ENCODE measurements at regions not wholly inside any gene's neighbourhood (a gene's known extent, or its start where the extent isn't known, plus 50 kb on each side); places are given as distances from the start of the nearest gene placed in this dataset.
A peak's percentile ranks its signal among the peaks of the same experiment; 100 is the strongest.

DNA sequence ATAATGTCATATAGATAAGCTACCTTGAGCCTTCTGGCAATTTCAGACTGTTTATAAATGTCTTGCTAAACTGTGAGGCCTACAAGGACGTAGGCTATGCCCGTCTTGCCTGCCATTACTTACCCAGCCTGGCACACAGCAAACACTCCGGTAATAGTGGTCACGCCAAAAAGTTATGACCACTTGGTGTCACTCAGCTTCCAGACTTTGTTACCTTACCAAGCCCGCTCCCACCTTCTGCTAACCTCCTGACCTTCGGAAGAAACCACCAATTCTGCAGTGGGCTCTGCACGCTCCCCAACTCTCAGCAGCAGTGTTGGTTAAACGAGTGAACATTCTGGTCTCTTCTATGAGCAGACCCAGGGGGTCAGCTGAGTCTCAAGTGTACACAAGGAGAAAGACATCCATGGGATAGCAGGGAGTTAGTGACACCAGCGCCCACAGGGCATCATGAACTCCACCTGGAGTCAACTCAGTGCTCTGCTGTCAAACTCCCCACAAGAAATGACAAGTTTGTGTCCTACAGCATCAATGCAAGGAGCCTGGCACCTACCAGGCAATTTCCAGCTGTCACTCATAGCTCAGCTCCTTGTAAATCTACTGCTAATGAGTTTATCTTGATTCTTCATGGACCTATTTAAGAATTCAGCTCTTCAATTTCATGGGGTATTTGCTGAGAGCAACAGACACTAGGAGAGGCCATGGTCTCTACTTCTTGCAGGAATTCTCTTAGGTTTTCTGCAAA lies 119.9 kb downstream of the TTLL2 start:
- DNase-seq: no peak

DNA sequence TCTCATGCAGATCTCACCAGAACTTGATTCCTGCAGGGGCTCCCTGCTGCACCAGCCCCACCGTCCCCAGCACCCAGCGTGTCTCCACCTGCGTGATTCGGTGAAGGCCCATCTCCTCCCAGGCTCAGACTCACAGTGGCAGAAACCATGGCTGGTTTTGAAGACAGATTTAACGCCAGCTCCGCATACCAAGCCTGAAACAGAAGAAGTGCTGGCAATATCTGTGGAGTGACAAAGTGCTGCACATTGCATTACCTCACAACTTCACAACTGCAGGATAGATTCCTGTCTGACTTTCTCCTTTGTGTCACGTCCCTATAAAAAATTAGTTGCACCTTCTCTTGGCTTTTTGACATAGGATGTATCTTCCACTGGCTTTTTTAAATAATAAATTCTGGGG lies 120.7 kb downstream of the TTLL2 start:
- DNase-seq: no peak

DNA sequence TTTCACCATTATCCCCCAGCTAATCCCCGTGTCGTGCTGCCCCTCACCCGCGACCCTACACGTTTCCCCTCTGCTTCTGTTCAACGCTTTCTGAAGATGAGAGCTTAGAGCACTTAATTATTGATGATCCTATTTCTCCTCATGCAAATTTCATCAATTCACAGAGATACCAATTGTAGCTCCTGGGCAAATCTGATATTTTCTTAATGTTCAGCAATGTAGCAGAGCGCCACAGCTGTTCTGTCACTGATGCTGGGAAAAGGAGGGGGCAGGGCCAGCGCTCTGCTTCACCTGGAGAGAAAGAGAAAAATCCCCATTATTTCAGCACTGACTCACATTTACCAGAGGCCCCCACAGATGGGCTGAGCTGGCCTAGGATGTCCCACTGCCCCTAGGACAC lies 121.2 kb downstream of the TTLL2 start:
- DNase-seq: no peak

DNA sequence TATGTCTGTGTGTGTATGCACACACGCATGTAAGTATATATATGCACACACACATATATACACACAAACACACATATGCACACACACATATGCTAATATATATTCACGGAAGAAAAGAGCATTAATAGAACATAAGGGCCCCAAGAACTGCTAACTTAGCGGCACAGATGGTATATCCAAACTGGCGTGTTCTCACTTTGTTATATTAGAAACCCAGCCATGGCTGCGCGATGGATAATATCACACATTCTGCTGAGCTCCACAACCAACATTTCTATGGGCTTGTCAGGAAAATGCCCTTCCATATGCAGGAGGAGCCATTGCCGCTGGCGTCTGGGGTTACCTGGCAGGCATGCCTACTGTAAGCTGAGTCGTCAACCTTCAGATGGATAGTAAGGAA lies 122.1 kb downstream of the TTLL2 start:
- no peak for DNase-seq

DNA sequence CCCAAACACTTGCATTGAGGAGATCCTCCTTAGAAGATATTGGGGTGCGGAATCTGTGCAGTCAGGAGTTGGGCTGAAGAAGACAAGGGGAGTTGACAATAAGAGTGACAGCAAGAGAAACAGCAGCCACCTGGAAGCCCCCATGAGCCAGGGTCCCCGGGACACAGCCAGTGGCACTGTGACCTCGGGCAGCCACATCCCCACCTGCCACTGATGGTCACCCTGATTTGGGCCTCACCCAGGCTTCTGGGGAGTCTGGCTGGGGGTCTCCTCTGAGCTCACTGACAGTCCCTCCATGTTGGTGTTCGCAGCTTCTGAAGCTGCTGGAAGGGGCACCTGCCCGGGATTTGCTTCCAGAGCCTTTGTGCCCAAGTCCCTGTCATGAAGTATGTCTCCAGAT lies 123.5 kb downstream of the TTLL2 start:
- DNase-seq: no peak

DNA sequence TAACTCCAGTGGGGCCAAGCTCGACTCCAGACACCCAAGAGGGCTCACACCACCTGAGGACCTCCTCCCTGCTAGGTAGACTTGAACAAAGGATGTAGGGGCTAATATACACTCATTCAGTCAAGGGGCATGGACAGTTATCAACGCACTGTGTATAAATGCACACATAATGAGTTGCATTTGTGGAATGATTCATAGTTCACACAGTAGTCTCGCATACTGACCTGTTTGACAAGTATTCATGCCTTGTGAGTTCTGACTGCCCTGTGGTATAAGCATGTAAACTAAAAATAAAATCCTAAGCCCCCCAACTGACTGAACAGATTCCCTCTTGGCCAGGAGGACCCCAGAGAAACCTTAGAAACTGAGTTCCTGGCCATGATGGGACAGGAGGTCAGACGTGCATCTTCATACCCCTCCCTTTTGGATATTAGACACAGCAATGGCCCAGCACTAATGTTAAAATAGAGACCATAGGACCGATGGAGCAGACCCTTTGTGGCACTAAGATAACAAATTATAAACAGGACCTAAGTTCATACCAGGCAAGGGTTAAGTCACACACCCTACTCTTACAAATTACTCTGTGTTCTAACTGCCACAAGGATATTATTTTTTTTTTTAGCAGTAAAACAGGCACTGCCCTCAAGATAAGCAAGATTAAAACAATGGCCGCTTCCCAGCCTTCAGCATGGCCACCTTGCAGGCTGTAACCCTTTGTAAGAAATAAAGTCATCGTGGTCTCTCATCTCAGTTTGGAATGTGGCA lies 124.4 kb downstream of the TTLL2 start:
- DNase-seq: no peak

DNA sequence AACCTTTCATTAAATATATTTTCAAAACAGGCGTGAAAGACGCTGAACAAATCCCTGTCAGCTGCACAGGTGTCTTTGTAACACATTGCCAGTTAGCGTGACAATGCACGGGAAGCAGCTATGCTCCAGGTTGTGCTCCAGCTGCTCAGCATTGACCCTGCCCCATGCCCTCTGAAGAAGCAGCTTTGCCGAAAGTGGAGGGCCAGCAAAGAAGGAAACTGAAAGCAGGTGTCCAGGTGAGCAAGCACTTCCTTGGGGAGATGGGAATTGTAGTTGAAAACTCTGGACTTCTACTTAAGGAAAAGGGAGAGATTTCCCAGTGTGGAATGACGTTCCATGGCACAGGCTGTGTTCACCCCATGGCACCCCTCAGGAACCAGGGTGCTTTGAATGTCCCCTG lies 125.7 kb downstream of the TTLL2 start:
- peak; percentile 34 for DNase-seq

DNA sequence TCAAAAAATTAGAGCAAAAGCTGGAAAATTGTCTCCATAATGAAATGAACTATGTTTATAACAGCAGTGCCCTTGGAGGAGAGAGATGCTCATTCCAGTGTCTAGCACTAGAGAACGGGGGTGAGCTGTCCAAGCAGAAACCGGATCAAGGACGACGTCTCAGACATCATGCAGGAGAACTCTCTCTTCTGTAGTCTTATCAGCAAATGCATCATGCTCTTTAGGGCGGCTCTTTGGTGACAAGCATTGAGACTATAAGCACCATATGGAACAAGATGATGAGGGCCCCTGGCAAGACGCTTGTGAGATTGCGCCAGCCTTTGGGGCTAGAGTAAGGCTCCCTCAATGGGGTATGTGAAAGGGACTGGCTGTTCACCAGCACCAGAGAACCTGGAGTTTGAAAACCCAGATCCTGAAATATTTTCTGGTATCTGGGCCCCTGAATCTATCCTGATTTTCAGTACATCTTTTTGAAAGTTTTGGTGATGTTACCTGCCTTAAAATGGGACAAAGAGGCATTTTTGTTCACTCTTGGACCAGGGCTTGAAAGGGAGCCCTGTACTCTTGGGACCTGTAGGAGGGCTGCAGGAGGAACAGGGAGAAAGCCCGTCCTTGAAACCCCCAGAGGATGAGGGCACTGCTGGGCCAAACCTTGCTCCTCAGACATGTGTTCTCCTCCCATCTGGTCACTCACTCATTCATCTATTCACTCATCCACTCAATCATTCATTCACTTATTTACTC lies 127.6 kb downstream of the TTLL2 start:
- DNase-seq: no peak

DNA sequence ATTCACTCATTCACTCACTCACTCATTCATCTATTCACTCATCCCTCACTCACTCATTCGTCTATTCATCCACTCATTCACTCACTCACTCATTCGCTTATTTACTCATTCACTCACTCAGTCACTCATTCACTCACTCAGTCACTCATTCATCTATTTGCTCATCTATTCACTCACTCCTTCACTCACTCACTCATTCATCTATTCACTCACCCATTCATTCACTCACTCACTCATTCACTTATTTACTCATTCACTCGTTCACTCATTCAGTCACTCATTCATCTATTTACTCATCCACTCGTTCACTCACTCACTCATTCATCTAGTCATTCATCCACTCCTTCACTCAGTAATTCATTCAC lies 128.2 kb downstream of the TTLL2 start:
- DNase-seq: no peak

DNA sequence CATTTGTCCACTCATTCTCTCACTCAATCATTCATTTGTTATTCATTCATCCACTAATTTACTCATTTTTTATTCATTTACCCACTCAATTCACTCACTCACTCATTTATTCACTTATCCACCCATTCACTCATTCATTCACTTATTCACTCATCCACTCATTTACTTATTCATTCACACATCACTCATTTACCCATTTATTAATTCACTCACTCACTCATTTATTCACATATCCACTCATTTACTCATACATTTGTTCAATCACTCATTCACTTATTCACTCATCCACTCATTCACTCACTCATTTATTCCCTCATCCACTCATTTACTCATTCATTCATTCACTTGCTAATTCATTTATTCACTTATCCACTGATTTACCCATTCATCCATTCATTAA lies 129.1 kb downstream of the TTLL2 start:
- no peak for DNase-seq

DNA sequence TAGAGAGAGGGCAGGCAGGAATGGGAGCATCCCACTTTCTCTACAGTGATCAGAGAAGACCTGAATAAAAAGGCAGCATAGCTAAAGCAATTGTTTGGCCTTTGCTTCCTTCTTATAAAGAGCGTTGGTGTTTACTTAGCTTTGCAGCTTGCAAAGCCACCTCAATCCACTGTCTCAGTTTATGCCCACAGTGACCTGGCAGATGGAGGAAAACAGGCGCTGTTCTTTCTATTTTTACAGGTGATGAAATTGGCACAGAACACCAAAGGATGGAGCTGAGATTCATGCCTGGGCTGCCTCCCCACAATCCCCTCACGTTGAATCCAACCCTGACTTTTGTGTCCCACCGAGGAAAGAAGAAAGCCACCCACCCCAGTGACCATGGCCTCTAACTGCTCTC lies 130.5 kb downstream of the TTLL2 start:
- DNase-seq: no peak

DNA sequence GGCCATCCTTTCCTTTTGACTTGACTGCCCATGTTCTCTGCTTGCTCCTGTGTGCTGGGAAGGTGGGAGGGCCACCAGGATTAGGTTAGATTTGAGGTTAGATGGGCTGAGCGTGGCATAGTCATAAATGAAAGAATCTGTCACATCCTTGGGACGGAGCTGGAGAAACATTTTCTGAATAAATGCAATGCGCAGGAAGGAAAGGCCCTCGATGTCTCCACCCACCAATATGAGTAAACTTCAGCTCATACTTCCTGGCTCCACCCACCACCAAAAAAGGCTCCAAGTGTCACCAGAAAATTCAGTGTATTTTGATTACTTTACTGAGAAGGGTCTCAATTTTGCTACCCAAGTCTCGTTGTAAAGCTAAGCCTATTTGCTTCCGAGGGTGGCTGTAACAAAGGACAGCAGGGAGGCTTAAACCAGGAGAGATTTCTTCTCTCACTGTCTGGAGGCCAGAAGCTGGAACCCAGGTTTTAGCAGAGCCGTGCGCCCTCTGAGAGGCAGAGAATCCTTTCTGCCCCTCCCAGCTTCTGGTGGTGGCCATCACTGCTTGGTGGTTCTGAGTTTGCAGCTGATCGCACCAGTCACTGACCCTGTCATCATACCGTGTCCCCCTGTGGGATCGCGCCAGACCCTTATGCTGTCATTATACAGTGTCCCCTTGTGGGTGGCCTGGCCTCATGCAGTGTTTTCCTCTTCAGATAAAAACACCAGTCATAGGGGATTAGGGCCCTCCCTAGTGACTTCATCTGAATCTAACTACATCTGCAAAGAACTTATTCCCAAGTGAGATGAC lies 137.8 kb downstream of the TTLL2 start:
- DNase-seq: no peak

DNA sequence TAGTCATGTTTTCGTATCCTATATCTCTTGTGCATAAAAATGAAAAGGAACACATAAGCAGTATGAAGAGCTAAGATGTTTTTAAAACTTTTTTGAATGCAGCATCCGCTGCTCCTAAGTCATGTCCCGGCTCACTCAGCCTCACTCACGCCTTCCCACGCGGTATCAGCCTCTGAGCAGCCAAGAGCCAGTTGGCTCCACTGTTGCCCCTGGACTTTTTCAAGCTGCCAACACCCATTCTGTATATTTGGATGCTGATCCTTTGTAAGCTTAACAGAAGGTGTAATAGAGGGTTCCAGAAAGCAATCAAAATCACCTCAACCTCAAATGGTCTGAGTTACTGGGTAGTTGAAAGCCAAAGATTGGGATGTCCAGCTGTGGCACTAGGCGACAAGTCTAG lies 139.3 kb downstream of the TTLL2 start:
- DNase-seq: no peak

DNA sequence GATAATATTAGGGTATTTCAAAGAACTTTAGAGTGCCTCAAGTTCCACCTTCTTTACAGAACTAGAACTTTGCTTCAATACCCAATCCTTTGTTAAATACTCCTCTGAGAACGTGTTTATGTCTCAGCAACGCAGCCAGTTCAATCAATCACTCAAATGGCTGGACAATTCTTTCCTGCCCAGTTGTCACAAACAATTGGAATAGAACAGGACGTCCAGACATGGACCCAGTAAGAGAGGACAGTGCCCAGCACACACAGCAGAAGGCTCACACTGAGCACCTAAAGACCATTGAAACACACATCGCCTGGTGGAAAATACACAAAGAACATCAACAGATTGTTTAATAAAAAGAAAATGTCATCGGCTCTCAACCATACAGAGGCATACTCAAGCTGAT lies 140.6 kb downstream of the TTLL2 start:
- DNase-seq: no peak

DNA sequence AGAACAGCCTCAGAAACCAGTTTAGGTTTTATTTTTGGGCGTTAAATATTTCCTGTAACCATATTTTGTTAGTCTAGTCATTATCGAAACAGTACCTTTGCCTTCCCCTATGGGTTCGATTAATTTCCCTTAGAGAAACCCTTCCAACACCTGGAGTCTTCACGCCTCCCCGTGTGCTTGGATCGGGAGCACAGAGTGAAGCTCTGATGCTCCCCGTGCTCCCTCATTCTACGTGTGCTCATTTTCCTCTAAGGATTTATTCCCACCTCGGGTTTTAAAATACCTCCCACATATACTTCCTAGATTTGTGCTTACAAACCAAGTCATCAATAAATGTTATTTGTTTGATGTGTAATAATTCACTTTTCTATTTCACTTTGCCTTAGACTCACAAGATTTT lies 142.4 kb downstream of the TTLL2 start:
- DNase-seq: no peak

DNA sequence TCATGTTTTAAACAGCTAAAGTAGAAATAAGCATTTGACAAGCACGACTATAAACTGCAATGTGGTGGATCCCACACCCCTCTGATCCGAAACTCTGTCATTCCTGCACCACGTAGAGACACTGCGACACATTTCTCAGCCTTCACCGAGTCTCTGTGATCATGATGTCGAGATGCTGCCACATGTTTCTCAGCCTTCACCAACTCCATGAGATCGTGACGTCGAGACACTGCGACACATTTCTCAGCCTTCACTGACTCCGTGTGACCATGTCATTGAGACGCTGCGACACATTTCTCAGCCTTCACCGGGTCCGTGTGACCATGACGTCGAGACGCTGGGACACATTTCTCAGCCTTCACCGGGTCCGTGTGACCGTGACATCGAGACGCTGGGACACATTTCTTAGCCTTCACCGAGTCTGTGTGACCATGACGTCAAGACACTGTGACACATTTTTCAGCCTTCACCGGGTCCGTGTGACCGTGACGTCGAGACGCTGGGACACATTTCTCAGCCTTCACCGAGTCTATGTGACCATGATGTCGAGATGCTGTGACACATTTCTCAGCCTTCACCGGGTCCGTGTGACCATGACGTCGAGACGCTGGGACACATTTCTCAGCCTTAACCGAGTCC lies 143.0 kb downstream of the TTLL2 start:
- no peak for DNase-seq

DNA sequence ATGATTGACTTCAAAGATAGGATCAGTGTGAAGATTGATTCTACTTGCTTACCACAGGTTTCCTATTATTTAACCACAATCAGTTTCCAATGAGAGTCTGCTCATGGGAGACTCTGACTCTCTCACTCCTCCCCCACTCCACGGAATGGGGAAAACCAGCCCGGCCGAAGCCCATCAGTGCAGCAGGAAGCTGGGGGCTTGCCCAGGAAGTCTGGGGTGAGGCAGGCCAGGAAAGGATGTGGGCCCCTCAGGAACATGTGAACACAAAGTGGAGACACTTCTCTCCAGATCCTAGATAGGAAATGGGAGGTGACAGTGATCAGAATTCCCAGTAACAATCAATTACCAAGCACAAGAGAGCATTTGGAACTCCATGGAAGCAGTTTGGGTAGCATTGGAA lies 144.2 kb downstream of the TTLL2 start:
- no peak for DNase-seq

DNA sequence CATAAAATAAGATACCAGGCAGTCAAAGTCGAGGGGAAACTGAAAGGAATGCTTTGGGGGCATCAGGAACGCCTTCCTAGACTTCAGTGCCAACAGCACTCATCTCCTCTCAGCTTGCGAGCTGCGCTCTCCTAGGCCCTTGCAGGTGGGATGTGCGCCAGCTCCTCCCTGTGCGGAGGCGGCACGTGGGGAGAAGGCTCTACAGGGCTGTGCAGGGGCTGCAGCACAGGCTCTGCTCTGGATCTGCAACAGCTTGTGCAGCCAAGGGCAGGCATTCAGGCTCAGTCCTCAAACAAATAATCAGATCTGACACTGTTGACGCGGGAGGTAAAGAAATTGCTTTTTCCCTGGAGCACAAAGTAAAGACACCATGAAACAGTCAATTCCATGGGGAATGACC lies 144.8 kb downstream of the TTLL2 start:
- DNase-seq: no peak

DNA sequence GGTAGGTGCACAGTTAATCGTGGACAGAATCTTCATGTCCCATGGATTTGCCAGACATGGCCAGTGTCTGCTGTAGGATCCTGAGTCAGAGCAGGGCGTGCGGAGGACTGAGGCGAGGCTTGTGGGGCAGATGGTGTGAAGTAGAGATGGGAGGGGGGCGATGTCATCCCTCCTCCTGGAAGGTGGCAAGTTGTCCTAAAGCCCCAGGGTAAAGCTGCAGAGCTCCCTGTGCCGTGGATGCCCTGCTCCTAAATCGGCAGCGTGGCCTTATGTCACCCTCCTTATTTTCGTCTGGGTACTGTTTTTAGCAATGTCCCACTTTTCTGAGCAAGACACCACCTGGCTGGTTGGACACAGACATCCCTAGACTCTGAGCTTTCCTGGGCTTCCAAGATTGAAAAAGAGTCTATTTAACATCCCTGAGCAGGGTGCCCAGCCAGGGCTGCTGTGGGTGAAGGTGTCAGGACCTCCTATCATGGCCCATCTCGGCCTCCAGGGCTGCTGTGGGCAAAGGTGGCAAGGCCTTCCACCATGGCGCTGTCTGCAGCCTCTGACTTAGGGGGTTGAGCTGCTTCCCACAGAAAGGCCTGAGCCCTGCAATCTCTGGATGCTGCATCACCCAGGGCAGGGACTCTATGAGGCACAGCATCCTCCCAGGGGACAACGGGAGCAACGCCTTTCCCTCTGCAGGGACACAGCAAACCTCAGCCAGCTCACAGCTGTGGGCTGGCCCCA lies 145.4 kb downstream of the TTLL2 start:
- no peak for DNase-seq

DNA sequence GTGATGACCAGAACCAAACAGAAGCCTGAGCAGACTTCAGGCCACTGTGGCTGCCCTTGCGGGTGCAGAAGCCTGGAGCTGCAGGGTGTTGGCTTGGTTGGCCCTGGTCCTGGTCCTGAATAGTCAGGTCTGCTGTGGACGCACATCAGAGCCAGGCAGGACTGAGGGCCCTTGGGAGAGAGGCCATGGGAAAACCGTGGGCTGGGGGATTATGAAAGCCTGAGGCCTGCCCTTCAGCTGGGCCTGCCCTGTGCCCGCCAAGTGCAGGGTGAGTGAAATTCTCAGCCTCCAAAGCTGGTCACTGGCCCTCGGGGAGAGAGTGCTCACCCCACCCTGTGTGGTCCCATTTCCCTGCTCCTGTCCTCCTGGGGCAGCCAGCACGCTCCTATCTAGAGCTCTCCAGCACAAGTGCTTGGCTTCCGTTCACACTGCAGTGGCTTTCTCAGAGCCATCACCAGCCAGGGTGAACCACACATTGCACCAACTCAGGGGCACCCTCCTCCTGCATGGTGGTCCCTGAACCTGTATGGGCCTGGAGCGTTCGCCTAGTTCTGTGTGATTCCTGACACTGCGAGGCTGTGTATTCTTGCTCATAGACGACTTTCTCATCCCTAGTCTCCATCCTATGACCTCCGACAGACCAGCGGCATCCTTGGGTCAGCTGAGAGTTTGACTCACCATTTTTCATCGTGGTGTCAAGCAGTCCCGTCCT lies 146.1 kb downstream of the TTLL2 start:
- DNase-seq: no peak

DNA sequence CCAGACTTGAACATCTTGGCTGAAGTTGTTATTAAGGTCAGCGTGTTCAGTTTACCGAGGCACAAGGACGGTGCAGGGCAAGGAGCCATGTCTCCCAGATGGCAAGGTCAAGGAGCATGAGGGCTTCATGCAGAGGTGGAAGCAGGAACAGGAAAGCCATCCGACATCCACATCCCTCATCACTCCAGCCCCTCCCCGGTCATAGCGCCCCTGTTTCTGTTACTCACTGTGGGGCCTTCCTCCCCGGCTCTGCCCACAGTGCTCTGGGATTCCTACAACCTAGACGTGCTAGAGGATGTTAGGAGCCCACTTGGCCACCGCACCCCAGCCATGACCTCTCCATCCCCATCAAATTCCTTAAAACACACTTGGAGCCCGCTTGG lies 146.7 kb downstream of the TTLL2 start:
- no peak for DNase-seq

Measured in NCI-H510A treated with DMSO at 0.1 percent for 48 hours (cell line).